HL-60 (cell line): ENCODE measurements at regions not wholly inside any gene's neighbourhood (a gene's known extent, or its start where the extent isn't known, plus 50 kb on each side); places are given as distances from the start of the nearest gene placed in this dataset.

Experiments
- DNase-seq, 2 experiments: peaks; one replicate each; pipeline ENCODE4 v3.0.0-alpha.2; 2010 to 2020; ENCODE audit warnings: low read depth in 1 of 2, low spot score in 1 of 2
- H3K27ac ChIP-seq: fragments of 250-450 bp; sonication (Bioruptor Pico); replicated peaks from 2 replicates; pipeline ENCODE4 v1.5.1; 2020; ENCODE audit warnings: mild to moderate bottlenecking, moderate library complexity
- H3K27me3 ChIP-seq: fragments of 250-450 bp; sonication (Bioruptor Pico); 2 replicates; pipeline ENCODE4 v1.5.1; 2021; ENCODE audit warnings: mild to moderate bottlenecking, moderate library complexity; ENCODE audit not compliant: insufficient read depth, poor library complexity, severe bottlenecking
- H3K4me3 ChIP-seq: replicated peaks from 2 replicates; pipeline ENCODE4 v1.5.1; 2011; ENCODE audit warnings: mild to moderate bottlenecking, control low read depth, low read length; ENCODE audit not compliant: insufficient read depth
- GABPA ChIP-seq: IDR thresholded peaks from 2 replicates; pipeline ENCODE4 v1.6.1; 2012; ENCODE audit warnings: low read depth
- POLR2AphosphoS5 ChIP-seq: IDR thresholded peaks from 2 replicates; pipeline ENCODE4 v1.6.1; 2012; ENCODE audit warnings: low read depth
- SPI1 ChIP-seq: IDR thresholded peaks from 2 replicates; pipeline ENCODE4 v1.6.1; 2012; ENCODE audit warnings: low read depth, mild to moderate bottlenecking, borderline replicate concordance
- TF ChIP-seq, protein P1 (sequence below): IDR thresholded peaks from 2 replicates; pipeline ENCODE4 v1.6.1; 2012; ENCODE audit warnings: low read depth; ENCODE audit not compliant: insufficient replicate concordance
- TF ChIP-seq, protein P2 (sequence below): IDR thresholded peaks from one replicate; pipeline ENCODE4 v1.5.1; 2011; ENCODE audit warnings: low read length, control low read depth, inconsistent platforms; ENCODE audit not compliant: insufficient read depth

- Histone ChIP-seq H3K27me3 (no peaks in the 10 kb centered on the region), H3K4me3 (no peak overlapping the region), H3K27ac (no peak overlapping the region)
- TF ChIP-seq, protein P1, sequence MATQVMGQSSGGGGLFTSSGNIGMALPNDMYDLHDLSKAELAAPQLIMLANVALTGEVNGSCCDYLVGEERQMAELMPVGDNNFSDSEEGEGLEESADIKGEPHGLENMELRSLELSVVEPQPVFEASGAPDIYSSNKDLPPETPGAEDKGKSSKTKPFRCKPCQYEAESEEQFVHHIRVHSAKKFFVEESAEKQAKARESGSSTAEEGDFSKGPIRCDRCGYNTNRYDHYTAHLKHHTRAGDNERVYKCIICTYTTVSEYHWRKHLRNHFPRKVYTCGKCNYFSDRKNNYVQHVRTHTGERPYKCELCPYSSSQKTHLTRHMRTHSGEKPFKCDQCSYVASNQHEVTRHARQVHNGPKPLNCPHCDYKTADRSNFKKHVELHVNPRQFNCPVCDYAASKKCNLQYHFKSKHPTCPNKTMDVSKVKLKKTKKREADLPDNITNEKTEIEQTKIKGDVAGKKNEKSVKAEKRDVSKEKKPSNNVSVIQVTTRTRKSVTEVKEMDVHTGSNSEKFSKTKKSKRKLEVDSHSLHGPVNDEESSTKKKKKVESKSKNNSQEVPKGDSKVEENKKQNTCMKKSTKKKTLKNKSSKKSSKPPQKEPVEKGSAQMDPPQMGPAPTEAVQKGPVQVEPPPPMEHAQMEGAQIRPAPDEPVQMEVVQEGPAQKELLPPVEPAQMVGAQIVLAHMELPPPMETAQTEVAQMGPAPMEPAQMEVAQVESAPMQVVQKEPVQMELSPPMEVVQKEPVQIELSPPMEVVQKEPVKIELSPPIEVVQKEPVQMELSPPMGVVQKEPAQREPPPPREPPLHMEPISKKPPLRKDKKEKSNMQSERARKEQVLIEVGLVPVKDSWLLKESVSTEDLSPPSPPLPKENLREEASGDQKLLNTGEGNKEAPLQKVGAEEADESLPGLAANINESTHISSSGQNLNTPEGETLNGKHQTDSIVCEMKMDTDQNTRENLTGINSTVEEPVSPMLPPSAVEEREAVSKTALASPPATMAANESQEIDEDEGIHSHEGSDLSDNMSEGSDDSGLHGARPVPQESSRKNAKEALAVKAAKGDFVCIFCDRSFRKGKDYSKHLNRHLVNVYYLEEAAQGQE: no peak
- TF ChIP-seq GABPA: no peak
- no peak for TF ChIP-seq POLR2AphosphoS5
- TF ChIP-seq, protein P2, sequence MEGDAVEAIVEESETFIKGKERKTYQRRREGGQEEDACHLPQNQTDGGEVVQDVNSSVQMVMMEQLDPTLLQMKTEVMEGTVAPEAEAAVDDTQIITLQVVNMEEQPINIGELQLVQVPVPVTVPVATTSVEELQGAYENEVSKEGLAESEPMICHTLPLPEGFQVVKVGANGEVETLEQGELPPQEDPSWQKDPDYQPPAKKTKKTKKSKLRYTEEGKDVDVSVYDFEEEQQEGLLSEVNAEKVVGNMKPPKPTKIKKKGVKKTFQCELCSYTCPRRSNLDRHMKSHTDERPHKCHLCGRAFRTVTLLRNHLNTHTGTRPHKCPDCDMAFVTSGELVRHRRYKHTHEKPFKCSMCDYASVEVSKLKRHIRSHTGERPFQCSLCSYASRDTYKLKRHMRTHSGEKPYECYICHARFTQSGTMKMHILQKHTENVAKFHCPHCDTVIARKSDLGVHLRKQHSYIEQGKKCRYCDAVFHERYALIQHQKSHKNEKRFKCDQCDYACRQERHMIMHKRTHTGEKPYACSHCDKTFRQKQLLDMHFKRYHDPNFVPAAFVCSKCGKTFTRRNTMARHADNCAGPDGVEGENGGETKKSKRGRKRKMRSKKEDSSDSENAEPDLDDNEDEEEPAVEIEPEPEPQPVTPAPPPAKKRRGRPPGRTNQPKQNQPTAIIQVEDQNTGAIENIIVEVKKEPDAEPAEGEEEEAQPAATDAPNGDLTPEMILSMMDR: no peak
- no peak for TF ChIP-seq SPI1
- no peak for DNase-seq
Measured at GRCh38 chr2:17104454-17104853, 413.8 kb downstream of the RAD51AP2 start.

GRCh38 chr2:17101596-17101995 is 416.6 kb downstream of the RAD51AP2 start:
- H3K27me3 ChIP-seq: no peaks in the 10 kb centered on the region
- H3K4me3 ChIP-seq: no peak overlapping the region
- no peak overlapping the region for H3K27ac ChIP-seq
- TF ChIP-seq, protein P2: no peak
- TF ChIP-seq, protein P1: no peak
- no peak for TF ChIP-seq GABPA
- no peak for TF ChIP-seq SPI1
- TF ChIP-seq POLR2AphosphoS5: no peak
- DNase-seq: no peak

DNA sequence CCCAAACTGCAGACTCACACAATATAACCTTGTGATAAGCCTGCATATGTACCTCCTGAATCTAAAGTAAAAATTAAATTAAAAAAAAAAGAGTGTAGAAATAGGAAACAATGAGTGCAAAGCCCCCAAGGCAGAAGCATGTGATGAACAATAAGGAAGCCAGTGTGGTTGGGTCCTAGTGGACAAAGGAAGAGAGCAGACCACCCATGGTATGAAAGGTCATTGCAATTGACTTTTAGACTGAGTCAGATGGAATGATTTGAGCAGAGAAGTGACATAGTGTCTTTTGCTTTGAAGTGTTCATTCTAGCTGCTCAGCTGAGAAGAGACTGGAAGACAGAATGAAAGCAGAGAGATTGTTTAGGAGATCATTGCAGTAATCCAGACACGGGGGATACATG is 417.1 kb downstream of the RAD51AP2 start:
- Histone ChIP-seq H3K27me3 (no peaks in the 10 kb centered on the region), H3K4me3 (no peak overlapping the region), H3K27ac (no peak overlapping the region)
- no peak for DNase-seq
- TF ChIP-seq, protein P2: no peak
- TF ChIP-seq GABPA: no peak

- no peak for DNase-seq
- Histone ChIP-seq H3K27me3 (no peaks in the 10 kb centered on the region), H3K4me3 (no peak overlapping the region), H3K27ac (no peak overlapping the region)
- TF ChIP-seq SPI1: no peak
- TF ChIP-seq, protein P2: no peak
- no peak for TF ChIP-seq GABPA
- no peak for TF ChIP-seq POLR2AphosphoS5
- TF ChIP-seq, protein P1: no peak
Measured at GRCh38 chr2:17095340-17095739, 422.9 kb downstream of the RAD51AP2 start.
